Esophagus muscularis mucosa (tissue), 4 donors: ENCODE measurements at regions not wholly inside any gene's neighbourhood (a gene's known extent, or its start where the extent isn't known, plus 50 kb on each side); places are given as distances from the start of the nearest gene placed in this dataset.
"Not testable (repeated sequence)": the region's sequence is repeated elsewhere in the genome, so short reads cannot be mapped to it uniquely, and the experiment has no call there.

Experiments used
- DNase-seq: peaks from one replicate; pipeline ENCODE4 v3.0.0-alpha.2; 2017; ENCODE audit errors: extremely low spot score
- H3K27ac ChIP-seq, 4 donors: fragments of 200-600 bp; sonication (generic); replicated peaks in 1 of 4; 1 replicate in 3 of 4; 2 replicates in 1 of 4; pipeline ENCODE4 v1.5.1; 2016 to 2019; ENCODE audit warnings: mild to moderate bottlenecking in 1 of 4
- H3K27me3 ChIP-seq, 4 donors: fragments of 200-600 bp; sonication (generic); one replicate each; pipeline versions ENCODE4 v1.5.1 to v1.6.0; 2016 to 2019
- H3K36me3 ChIP-seq, 4 donors: fragments of 200-600 bp; sonication (generic); one replicate each; pipeline ENCODE4 v1.5.1; 2016 to 2019
- H3K4me1 ChIP-seq, 4 donors: fragments of 200-600 bp; sonication (generic); one replicate each; pipeline ENCODE4 v1.5.1; 2016 to 2019
- H3K4me3 ChIP-seq, 4 donors: fragments of 200-600 bp; sonication (generic); 1 replicate in 2 of 4; 2 replicates in 2 of 4; pipeline ENCODE4 v1.5.1; 2016 to 2019; ENCODE audit warnings: mild to moderate bottlenecking in 4 of 4, moderate library complexity in 1 of 4
- H3K9me3 ChIP-seq, 4 donors: fragments of 200-600 bp; sonication (generic); 1 replicate in 3 of 4; 2 replicates in 1 of 4; pipeline ENCODE4 v1.5.1; 2016 to 2019
- EP300 ChIP-seq: sonication (generic); formaldehyde crosslinking; IDR thresholded peaks from one replicate; pipeline ENCODE4 v1.6.1; 2017; ENCODE audit warnings: antibody characterized with exemption
- POLR2A ChIP-seq: fragments of 450-650 bp; IDR thresholded peaks from one replicate; pipeline ENCODE4 v1.6.1; 2017; ENCODE audit warnings: antibody characterized with exemption, moderate library complexity, mild to moderate bottlenecking, low read depth
- POLR2AphosphoS5 ChIP-seq, 2 donors: sonication (generic); formaldehyde crosslinking; IDR thresholded peaks; one replicate each; pipeline ENCODE4 v1.6.1; 2017; ENCODE audit warnings: antibody characterized with exemption in 2 of 2
- WGBS: methylation state at CpG from one replicate; pipeline ENCODE4 v1.1.5; 2018; 5-methylcytosine and 5-hydroxymethylcytosine counted together
- intact Hi-C: fragments of 100-400 bp; cut with DNase I; formaldehyde crosslinking; loops from one replicate; pipeline ENCODE4 v1.15.1; 2023
- TF ChIP-seq, protein P1 (sequence below), 3 experiments: fragments of 200-600 bp in 2 of 3; fragments of 450-650 bp in 1 of 3; sonication (generic) in 2 of 3; IDR thresholded peaks; one replicate each; pipeline ENCODE4 v1.5.1; 2017 to 2019; ENCODE audit warnings: antibody characterized with exemption in 3 of 3, mild to moderate bottlenecking in 2 of 3, moderate library complexity in 1 of 3

DNA sequence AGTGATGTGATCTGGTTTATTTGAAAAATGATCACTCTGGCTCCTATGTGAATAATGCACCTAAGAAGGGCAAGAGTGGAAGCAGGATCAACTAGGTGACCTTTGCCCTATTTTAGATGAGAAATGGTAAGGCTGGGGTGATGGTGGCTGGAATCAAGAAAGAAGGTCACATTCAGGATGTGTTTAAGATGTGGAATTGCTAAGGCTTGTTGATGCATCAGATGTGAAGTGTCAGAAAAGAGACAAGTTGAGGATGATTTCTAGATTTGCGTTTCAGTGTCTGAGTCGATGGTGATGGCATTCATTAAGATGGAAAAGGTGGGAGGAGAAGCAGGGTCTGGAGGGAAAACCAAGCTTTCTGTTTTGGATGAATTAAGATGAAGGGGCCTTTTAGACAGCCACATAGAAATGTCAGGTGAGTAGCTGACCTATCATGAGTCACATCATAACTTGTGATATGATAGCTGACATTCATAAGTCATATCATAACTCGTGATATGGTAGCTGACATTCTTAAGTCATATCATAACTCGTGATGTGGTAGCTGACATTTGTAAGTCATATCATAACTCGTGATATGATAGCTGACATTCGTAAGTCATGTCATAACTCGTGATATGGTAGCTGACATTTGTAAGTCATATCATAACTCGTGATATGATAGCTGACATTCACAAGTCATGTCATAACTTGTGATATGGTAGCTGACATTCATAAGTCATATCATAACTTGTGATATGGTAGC is 101.2 kb upstream of the SEC11C start:
- 92% methylated on average over 8 of the region's 8 CpGs for WGBS
- Histone ChIP-seq H3K4me3 (no peak overlapping the region), H3K36me3 (no peaks in the 10 kb centered on the region), H3K4me1 (peaks cover 9 to 15% (median 10%) of the 10 kb centered on the region in 4 donors), H3K27me3 (no peaks in the 10 kb centered on the region), H3K9me3 (no peaks in the 10 kb centered on the region), H3K27ac (no peak overlapping the region)
- intact Hi-C loops = no loop called here
- TF ChIP-seq POLR2AphosphoS5 (IDR thresholded peaks at IDR 0.05) (no peak), POLR2A (no peak), EP300 (no peak)
- TF ChIP-seq, protein P1, sequence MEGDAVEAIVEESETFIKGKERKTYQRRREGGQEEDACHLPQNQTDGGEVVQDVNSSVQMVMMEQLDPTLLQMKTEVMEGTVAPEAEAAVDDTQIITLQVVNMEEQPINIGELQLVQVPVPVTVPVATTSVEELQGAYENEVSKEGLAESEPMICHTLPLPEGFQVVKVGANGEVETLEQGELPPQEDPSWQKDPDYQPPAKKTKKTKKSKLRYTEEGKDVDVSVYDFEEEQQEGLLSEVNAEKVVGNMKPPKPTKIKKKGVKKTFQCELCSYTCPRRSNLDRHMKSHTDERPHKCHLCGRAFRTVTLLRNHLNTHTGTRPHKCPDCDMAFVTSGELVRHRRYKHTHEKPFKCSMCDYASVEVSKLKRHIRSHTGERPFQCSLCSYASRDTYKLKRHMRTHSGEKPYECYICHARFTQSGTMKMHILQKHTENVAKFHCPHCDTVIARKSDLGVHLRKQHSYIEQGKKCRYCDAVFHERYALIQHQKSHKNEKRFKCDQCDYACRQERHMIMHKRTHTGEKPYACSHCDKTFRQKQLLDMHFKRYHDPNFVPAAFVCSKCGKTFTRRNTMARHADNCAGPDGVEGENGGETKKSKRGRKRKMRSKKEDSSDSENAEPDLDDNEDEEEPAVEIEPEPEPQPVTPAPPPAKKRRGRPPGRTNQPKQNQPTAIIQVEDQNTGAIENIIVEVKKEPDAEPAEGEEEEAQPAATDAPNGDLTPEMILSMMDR (IDR thresholded peaks at IDR 0.05) = no peak
- no peak for DNase-seq

- intact Hi-C loops, DNase-seq, H3K27me3 ChIP-seq, H3K4me3 ChIP-seq, H3K9me3 ChIP-seq, H3K36me3 ChIP-seq, H3K27ac ChIP-seq: not testable (repeated sequence)
- whole genome bisulfite sequencing = 92% methylated on average over 1 of the region's 1 CpG
- H3K4me1 ChIP-seq = peaks cover 9 to 15% (median 10%) of the 10 kb centered on the region in 4 donors
Observed at GRCh38 chr18:59039040-59039320, 100.7 kb upstream of the SEC11C start.

DNA sequence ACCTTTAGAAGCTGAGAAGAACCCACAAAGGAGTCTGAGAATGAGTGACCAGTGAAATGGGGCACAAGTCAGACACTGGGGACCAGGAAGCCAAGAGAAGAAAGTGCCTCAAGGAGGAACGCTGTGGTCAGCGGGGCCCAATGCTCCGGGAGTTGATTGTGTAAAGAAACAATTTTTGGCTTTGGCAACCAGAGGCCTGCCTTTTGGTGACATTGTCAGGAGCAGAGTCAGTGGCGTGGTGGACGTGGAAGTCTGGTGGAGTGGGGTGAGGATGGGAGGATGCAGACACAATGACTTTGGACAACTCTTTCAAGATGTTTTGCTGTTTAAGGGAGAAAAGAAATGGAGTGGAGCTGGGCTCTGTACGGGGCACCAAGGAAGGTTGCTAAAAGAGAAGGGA is 100.2 kb upstream of the SEC11C start:
- TF ChIP-seq POLR2AphosphoS5 (IDR thresholded peaks at IDR 0.05) = no peak
- TF ChIP-seq, protein P1 (IDR thresholded peaks at IDR 0.05) = no peak
- no peak for TF ChIP-seq EP300
- no peak for TF ChIP-seq POLR2A
- Histone ChIP-seq H3K36me3 (no peaks in the 10 kb centered on the region), H3K4me3 (no peak overlapping the region), H3K9me3 (no peaks in the 10 kb centered on the region), H3K4me1 (peaks cover 9 to 15% (median 10%) of the 10 kb centered on the region in 4 donors), H3K27me3 (no peaks in the 10 kb centered on the region), H3K27ac (no peak overlapping the region)
- 97% methylated on average over 6 of the region's 6 CpGs for WGBS
- intact Hi-C loops = no loop called here
- no peak for DNase-seq

DNA sequence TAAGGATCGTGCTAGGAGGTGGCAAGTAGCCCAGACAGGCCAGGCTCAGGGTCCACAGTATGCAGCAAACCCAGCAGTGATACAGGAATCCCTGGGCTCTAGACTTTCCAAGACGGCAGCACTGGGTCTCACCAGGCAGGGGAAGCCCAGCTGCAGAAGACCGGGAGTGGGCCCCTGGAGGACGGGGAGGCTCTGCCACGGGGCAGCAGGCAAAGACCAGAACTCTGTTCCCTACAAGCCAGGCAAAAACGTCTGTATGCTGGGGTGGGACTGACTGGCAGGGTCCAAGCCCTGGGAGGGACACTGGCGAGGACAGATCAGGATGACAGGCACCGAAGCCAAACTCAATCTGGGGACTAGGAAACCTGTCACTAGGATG is 98.9 kb upstream of the SEC11C start:
- Histone ChIP-seq H3K36me3 (no peaks in the 10 kb centered on the region), H3K27ac (no peak overlapping the region), H3K27me3 (no peaks in the 10 kb centered on the region), H3K4me1 (peaks cover 9 to 15% (median 10%) of the 10 kb centered on the region in 4 donors), H3K9me3 (no peaks in the 10 kb centered on the region), H3K4me3 (no peak overlapping the region)
- intact Hi-C loops = no loop called here
- TF ChIP-seq, protein P1 (IDR thresholded peaks at IDR 0.05) = no peak
- TF ChIP-seq POLR2AphosphoS5 (IDR thresholded peaks at IDR 0.05) (no peak), EP300 (no peak), POLR2A (no peak)
- 91% methylated on average over 7 of the region's 8 CpGs for WGBS
- no peak for DNase-seq

DNA sequence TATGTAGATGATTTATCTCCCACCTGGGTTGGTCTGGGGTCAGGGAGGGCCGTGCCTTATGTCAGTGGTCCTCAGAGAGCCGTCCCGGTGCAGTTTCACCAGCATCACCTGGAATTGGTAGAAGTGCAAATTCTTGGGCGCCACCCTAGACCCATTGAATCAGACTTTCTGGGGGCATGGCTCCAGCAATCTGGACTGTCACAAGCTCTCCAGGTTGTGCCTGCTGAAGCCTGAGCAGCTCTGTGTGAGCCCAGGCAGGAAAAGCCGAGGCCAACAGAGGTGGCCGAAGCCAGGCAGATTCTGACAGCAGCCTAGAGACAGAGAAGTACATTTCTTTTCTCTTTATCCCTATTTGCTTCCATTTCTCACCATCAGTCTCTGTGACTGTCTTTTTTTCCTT is 98.4 kb upstream of the SEC11C start:
- Histone ChIP-seq H3K4me3 (no peak overlapping the region), H3K4me1 (peaks cover 9 to 15% (median 10%) of the 10 kb centered on the region in 4 donors), H3K9me3 (no peaks in the 10 kb centered on the region), H3K27ac (no peak overlapping the region), H3K36me3 (no peaks in the 10 kb centered on the region), H3K27me3 (no peaks in the 10 kb centered on the region)
- intact Hi-C loops = no loop called here
- WGBS = 75% methylated on average over 6 of the region's 6 CpGs
- TF ChIP-seq POLR2AphosphoS5 (IDR thresholded peaks at IDR 0.05) = no peak
- TF ChIP-seq POLR2A = no peak
- no peak for TF ChIP-seq EP300
- TF ChIP-seq, protein P1 (IDR thresholded peaks at IDR 0.05) = no peak
- no peak for DNase-seq
